ENCODE measurements at regions not wholly inside any gene's neighbourhood (a gene's known extent, or its start where the extent isn't known, plus 50 kb on each side); places are given as distances from the start of the nearest gene placed in this dataset.
"Not testable (repeated sequence)": the region's sequence is repeated elsewhere in the genome, so short reads cannot be mapped to it uniquely, and the experiment has no call there.

- TF ChIP-seq CTCF (conservative IDR thresholded peaks at IDR 0.05; ENCODE audit: low read length); EZH2phosphoT487 (IDR thresholded peaks at IDR 0.05; ENCODE audit: borderline replicate concordance, low read depth, low read length): not testable (repeated sequence)
These were observed 871.6 kb downstream of the DNAH5 start for GRCh38 chr5:13072936-13073335.
